ENCODE measurements at regions not wholly inside any gene's neighbourhood (a gene's known extent, or its start where the extent isn't known, plus 50 kb on each side); places are given as distances from the start of the nearest gene placed in this dataset.
"Not testable (repeated sequence)": the region's sequence is repeated elsewhere in the genome, so short reads cannot be mapped to it uniquely, and the experiment has no call there.

DNA sequence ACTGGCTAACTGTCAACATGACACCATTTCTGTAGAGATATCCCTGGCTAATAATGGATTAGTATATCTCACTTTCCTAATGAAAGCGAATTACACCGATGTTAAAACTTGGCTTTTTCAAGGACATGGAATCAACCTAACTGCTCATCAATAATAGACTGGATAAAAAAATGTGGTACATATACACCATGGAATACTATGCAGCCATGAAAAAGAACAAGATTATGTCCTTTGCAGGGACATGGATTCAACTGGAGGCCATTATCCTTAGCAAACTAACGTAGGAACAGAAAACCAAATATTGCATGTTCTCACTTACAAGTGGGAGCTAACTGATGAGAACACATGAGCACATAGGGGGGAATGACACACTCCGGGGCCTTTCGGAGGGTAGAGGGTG, 62.6 kb downstream of the ZIC1 start:
- DNase-seq, result no peak

DNA sequence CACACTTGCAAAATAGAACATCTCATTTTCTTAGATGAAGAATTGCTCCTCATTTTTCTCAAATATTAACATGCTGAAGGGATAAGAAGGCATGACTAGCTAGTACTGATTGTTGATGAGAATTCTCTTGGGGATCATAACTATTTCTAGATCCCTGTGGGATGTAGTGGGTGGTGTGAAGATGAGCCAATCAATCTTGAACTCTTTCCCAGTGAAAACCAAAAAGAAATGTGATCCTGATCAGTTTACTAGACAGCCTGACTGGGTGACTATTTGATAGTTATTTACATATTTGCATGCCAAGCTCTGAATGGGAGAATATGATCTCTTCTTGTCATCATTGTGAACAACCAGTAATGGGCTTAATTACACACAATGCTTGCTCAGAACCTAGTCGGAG, 63.7 kb downstream of the ZIC1 start:
- no peak for DNase-seq

DNA sequence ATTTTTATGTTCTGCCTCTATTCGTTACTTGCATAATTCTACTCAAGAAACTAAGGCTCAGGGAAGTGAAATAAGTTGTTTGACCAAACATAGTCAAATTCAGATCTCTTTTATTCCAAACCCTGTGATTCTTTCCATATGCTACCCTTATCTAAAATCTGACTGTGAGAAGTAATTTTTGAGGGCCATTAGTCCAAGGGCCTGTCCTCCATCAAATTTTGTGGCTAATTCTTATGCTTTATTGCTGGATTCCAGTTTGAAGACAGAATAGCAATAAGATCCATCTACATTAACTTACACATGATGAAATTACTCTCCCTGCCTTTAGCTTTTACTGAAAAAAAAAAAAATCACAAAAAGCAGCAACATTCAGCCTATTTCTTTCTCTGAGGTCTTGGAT, 74.0 kb downstream of the ZIC1 start:
- DNase-seq, result no peak

DNA sequence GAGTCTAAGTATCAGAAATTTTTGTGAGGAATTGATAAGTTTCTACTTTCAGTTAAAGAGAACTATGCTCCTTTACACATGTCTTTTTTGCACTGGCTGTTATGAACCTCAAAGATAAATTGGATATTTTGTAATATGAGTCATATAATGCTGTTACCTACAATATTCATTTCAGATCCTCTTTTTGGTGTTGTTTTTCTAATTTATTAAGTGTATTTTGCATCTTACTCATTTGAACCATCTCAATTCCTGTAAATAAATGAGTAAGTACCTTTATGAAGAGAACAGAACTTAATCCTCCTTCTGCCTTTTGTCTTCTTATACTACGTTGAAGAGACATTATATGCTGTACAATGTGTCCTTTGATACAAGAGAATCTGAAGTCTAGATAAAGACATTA, 74.4 kb downstream of the ZIC1 start:
- no peak for DNase-seq

DNA sequence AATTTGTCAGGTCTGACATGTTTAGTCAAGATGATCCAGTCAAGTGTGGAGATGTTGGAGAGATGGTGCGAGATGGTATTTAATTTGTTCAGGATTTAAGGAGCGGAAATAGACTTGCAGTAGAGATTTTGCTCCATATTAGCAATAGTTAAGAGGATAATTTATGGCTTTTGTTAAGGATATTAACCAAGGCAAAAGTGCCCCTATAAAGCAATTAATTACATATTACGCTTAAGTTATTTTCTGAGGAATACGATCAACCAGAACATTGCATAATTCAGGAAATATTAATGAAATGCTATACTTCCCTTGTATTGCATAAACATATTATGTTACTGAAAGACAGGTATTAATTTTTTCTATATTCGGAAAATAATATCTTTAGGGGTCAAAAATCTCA, 83.9 kb downstream of the ZIC1 start:
- DNase-seq, result no peak

DNA sequence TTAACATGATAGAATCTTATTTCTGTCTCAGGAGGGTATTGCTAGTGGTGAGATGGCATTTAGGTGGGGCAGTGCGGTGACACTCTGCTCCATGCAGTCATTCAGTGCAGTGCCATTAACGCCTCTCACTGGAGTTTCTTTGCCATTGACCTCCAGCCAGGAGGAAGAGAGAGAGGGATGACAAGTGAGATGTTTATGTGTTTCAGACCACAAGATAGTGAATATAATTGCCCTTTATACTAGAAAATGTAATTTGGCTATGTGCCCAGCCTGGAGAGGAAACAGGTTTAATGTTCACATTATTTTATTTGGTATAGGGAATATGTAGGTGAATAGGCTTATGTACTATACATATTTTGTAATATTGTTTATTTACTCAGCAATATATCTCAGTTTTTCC, 84.5 kb downstream of the ZIC1 start:
- DNase-seq, result no peak

DNA sequence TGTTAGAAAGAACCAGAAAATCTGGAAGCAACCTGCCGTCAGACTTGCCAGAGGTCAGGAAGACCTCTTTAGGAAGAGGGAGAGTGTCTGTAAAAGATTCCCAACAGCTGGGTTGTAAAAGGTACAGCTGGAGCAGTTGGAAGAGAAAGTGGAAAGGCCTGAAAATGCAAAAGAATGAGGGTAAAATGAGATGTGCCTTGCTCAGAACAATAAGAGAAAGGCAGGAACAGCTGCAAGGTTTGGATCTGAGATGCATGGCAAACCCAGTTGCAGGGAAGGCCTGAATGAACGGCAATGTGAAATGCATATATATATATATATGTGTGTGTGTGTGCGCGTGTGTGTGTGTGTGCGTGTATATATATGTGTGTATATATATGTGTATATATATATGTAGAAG, 88.1 kb downstream of the ZIC1 start:
- no peak for DNase-seq

DNA sequence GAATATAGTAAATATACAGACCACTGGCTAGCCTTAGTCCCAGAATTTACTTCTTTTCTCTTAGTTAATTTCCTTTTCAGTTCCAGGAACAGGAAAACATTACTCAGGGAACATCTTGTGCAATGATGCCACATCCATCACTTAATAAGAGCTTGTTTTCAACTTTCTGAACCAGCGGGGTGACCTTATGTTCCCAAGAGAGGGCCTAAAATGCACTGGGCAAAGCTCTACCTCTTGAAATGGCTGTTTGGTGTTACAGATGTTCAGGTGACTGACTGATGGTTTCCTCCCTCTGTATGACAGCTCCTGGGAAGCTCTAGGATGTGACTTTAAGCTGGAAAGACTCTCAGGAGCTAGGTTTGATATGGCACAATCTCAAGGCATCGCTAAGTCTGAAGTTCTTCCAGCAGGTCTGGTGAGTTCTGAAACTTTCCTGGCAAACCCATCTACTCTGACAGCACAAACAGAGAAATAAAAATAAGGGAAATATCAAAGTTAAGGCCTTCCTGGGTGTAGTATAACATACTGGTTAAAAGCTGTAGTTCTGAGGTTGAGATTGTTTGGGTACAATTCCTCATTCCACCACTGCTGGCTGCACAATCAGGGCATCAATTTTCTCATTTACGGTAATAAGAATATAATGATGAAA, 98.6 kb downstream of the ZIC1 start:
- no peak for DNase-seq

DNA sequence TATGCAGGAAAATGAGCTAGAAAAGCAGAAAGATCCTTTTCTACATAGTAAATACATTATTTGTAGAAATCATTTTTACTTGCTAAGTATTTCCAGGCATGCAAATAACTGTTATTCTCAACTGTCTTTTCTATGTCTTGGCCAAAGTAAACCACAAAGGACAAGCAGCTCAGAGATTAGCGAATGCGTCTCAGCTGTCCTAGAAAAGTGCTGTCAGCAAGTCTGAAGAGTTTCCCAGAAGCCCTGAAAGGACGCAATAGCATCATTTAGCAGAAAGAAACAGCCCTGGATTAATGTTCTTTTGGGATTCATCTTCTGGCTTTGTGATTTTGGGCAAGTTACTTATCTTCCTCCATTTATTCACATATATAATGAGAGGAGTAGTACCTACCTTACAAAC, 100.3 kb downstream of the ZIC1 start:
- DNase-seq, result no peak

DNA sequence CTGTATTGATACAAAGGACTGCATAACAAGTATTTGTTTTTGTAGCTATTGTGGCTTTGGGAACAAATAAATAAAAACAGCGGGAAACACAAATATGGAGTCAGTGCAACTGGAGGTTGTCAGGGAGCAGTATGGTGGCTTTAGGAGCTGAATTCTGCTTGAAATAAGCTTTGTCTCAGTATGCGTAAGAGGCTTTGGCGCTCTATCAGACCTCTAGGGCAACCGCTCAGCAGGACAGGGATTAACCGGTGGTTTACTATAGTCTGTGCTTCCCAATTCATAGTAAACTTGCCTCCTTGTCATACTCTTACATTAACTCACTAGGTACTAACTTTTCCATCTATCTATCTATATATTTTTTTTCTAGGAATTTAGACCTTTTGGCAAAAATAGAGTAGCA, 104.6 kb downstream of the ZIC1 start:
- DNase-seq, result no peak

DNA sequence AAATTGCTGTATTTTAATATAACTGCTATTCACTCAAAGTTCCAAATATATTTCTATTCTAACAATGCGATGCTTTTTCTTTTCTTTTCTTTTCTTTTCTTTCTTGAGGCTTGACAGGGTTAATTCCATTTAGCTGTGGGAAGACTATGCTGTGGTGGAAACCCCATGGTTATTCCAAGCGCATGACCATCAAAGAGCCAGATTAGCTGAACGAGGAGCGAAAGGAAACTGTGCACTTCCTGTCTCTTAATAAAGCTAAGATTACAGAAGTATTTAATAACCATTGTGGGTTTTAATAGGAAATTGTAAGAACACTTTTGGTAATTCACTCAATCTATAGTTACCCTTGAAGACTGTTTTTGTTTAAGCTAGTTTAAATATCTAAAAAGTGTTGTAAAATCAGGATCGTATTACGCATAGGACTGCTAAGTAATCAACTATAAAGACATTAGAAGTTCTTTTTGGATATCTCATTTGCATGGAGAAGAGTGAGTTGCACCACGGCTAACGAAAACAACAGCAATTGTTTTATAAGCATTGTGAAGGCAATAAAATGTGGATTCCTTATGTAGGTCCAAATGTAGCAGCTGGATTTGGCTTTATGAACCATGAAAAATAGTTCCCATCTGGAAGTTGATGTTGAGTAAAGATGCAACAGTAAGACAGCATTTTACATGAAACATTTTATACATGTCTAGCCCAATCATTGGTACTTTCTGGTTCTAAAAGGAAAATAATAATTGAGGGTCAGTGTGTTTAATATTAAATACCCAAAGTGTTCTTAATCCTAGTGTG, 105.4 kb downstream of the ZIC1 start:
- no peak for DNase-seq

DNA sequence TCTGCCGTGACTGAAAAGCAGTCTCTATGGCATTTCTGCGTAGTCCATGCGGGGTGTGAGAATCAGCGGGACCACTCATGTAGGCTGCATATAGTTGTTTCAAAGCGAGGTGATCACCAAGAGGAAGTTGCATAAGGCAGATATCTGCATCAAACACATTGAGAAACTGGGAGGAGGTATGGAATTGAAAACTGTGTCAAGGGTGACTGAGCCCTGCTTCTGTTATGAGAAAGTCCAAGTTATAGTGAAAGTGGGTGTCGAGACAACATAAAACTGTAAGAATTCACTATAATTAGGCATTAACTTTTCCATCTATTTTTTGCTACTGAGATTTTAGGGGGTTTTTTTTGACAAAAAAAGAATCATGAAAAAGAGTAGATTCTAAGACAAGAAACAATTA, 109.3 kb downstream of the ZIC1 start:
- DNase-seq, result no peak

DNA sequence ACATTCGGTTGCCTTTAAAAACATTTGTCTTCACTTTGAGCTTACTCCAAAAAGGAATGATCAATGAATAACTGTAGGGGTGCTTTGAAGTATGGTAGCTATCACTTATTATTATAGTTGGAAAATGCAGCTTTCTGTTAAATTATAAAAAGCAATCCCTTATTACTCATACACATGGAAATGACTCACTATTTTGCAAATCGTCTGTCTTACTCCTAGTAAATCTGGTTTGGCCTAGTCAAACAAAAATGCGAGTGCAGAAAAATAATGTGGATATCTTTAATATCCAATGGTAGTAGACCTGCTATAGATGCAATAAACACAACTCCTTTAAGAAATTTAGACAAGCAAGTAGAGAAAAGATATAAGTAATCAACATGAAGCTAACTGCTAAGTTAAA, 112.5 kb downstream of the ZIC1 start:
- no peak for DNase-seq

DNA sequence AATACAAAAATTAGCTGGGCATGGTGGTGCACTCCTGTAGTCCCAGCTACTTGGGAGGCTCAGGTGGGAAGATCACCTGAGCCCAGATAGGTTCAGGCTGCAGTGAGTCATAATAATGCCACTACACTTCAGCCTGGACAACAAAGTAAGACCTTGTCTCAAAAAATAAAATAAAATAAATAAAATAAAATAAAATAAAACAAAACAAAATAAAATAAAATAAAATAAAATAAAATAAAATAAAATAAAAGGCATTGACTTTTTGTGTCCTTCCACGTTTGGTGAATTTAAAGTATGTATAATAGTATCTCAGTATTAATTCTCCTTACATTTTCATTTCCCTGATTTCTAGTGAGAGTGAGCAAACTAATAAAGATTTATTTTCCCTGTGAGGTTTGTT, 113.6 kb downstream of the ZIC1 start:
- not testable (repeated sequence) for DNase-seq

DNA sequence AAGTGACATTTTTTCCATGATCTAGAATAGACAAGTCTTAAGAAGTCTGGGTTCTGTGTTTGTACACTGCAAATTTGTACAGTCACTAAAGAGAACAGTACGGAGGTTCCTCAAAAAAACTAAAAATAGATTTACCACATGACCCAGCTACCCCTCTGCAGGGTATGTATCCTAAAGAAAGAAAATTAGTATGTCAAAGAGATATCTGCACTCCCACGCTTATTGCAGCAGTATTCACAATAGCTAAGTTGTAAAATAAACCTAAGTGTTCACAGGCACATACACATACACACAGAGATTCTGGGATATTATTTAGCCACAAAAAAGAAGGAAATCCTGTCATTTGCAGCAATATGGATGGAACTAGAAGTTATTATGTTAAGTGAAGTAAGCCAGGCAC, 120.4 kb downstream of the ZIC1 start:
- no peak for DNase-seq

DNA sequence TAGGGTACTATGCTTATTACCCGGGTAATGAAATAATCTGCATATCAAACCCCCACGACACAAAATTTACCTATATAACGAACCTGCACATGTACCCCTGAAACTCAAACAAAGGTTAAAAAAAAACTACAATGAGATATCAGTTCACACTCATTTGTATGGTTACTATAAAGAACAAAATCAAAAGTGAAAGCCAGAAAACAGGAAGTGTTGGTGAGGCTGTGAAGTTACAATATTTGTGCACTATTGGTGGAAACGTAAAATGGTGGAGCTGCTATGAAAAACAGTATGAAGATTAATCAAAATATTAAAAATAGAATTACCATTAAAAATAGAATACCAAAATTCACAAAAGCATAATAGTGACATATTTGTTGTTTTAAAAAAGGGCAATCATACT, 128.9 kb downstream of the ZIC1 start:
- DNase-seq, result no peak

DNA sequence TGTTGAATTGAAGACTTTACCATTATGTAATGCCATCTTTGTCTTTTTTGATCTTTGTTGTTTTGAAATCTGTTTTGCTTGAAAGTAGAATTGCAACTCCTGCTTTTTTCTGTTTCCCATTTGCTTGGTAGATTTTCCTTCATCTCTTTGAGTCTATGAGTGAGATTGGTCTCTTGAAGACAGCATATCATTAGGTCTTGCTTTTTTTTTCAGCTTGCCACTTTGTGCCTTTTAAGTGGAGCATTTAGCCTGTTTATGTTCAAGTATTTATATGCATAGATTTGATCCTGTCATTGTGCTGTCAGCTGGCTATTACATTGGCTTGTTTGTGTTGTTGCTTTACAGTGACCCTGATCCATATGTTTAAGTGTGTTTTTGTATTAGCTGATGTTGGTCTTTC, 131.8 kb downstream of the ZIC1 start:
- no peak for DNase-seq

DNA sequence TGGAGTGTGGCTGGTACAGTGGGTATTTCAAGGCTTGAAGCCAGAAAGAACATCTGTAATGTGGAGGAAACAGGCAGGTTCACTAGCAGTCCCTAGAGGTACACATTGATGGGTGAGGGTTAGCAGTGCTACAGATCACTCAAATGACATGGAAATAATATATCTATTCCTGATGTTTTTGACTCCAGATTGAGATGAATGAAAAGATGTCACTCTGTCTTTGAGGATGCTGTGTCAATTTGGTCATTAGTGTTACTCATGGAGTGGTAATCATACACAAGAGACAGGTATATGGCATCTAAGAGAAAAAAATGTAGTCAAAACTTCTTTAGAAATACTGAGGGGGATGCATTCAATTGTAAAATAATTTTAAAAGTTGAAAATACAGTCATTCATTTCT, 135.1 kb downstream of the ZIC1 start:
- DNase-seq, result no peak

DNA sequence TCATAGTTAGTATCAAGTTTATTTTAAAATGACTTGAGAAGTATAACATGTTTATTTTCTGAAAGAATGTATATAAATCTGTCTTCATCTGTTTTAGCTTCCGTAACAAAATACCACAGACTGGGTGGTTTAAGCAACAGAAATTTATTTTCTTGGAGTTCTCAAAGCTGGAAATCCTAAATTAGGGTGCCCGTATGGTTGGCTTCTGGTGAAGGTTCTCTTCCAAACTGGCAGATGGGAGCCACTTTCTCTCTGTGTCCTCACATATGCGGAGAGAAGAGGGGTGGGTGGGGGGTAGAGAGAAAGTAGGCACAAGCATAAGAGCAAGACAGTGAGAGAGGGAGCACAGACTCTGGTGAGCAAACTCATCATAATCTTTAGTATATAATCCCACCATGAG, 142.3 kb downstream of the ZIC1 start:
- DNase-seq, result no peak

DNA sequence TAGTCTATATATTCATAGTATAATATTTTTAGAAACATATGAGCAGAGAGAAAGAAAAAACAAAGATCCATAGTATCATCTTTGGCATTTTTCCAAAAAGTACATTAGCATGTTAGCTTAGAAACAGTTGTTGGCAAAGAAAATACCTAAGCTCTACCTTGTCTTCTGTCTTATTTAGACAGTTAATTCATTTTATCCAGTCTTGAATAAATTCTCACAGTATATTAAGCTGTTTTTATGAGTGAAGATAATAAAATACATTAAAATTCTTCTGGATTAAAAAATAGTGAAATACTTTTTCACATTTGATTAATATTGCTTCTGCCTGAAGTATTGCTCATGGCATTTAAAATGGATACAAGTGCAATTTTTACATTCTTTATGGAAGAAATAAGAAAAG, 145.2 kb downstream of the ZIC1 start:
- DNase-seq, result no peak

DNA sequence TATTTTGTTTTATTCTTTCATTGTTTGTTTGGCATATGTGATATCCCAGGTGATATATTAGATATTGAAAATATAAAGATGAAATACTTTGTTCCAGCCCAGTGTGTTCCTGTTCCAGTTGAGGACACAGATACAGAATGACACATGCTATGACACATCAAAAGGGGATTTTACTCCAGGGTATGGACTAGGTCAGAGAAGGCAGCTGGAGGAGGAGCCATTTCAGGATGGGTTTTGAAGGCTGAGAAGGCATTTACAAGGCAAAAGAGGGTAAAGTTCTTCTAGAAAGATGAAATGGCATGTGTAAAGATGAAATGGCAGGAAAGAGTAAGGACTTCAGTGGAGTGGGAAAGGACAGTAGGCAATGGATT, 163.8 kb downstream of the ZIC1 start:
- no peak for DNase-seq

DNA sequence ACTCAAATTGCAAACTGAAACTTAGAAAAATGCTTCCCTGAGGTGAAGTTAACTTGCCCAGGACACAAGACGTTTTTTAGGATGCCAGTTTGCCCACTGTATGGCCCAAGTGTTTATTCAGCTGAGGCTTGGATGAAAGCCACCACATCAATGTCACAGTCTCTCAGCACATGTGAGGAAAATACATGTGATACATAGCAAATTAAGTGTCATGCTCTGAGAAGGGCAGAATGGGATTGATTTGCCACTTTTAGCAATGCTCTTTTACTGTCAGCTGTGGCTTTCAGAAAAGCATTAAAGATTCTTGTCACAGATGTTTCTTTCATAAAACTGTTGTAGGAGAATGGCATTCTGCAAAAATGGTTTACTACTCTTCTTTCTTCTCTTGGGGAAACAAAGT, 165.5 kb downstream of the ZIC1 start:
- DNase-seq, result no peak

DNA sequence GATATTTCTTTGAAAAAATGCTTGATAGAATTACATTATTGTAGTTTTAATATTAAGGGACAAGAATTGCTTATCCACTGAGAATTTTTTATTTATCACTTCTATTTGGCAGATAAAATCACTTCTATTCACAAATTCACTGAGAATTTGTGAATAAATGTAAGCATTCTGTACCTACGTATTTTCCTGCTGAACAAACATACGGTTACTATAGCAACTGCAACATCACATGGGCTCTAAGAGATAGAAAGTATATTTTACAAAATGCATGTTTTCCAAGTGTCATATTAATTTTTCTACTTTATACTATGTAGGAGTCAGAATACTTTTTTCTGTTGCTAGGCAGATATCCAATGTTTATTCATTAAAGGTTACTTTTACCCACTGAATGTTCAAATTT, 166.2 kb downstream of the ZIC1 start:
- no peak for DNase-seq

DNA sequence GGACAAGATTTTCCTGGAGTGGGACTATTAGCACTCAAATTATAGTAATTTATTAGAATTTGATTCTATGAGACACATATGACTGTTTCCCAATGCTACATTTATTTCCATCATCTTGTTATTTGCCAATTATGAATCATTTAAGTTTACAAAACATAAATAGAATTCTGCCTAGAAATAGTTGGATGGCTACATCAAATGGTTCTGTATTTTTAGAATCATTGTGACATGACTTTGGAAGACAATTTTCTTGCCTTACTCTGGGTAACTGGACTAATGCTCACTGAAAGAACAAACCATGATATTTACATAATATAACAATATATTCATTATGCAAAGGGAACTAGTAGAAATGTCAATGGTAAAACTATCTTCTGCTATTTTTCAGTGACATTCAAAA, 173.5 kb downstream of the ZIC1 start:
- DNase-seq, result no peak
